GM20000 (cell line): ENCODE measurements at regions not wholly inside any gene's neighbourhood (a gene's known extent, or its start where the extent isn't known, plus 50 kb on each side); places are given as distances from the start of the nearest gene placed in this dataset.
A peak's percentile ranks its signal among the peaks of the same experiment; 100 is the strongest.

ENCODE experiments used
- DNase-seq: peaks from one replicate; pipeline ENCODE4 v3.0.0; 2012; ENCODE audit warnings: low spot score
- TF ChIP-seq, protein P1 (sequence below): IDR thresholded peaks from 2 replicates; pipeline ENCODE4 v1.5.1; 2012; ENCODE audit warnings: mild to moderate bottlenecking, control low read depth; ENCODE audit errors: extremely low read depth, missing control alignments

DNA sequence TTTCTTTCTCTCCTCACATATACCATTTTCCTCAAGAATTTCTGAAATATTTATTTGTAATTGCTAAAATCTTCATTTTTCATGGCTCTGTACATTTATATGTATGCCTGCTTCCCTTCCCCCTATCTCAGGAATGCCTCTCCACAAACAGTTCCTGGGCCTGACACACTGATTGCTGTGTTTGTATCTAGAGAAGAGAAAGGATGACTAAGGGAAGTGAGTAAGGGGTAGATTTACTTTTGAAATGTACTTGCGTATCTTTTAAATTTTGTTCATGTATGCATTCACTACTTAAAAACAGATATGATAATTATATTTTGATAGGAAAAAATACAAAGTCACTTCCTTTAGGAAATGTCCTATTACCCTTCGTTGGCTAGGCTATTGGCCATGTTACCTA is 790.8 kb downstream of the PCDH18 start:
- DNase-seq, result no peak
- TF ChIP-seq, protein P1, sequence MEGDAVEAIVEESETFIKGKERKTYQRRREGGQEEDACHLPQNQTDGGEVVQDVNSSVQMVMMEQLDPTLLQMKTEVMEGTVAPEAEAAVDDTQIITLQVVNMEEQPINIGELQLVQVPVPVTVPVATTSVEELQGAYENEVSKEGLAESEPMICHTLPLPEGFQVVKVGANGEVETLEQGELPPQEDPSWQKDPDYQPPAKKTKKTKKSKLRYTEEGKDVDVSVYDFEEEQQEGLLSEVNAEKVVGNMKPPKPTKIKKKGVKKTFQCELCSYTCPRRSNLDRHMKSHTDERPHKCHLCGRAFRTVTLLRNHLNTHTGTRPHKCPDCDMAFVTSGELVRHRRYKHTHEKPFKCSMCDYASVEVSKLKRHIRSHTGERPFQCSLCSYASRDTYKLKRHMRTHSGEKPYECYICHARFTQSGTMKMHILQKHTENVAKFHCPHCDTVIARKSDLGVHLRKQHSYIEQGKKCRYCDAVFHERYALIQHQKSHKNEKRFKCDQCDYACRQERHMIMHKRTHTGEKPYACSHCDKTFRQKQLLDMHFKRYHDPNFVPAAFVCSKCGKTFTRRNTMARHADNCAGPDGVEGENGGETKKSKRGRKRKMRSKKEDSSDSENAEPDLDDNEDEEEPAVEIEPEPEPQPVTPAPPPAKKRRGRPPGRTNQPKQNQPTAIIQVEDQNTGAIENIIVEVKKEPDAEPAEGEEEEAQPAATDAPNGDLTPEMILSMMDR, result no peak

DNA sequence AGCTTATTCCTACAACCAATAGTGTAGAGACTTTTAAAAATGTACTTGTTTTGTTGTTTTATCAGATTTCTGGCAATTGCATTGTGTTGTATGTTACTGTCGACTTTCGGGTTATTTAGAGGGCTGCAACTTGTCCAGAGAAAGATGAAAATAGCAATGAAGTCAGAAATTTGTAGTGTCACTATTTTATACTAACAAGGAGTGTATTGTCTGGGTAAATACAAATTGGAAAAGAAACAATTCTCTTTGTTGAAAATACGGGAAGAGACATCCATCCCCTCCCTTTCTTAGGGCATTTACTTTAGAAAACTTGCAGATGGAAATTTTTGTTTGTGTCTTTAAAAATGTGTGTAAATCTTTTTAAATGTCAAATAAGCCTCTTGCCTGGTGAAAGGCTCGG is 792.0 kb downstream of the PCDH18 start:
- no peak for DNase-seq
- TF ChIP-seq, protein P1, result no peak

DNA sequence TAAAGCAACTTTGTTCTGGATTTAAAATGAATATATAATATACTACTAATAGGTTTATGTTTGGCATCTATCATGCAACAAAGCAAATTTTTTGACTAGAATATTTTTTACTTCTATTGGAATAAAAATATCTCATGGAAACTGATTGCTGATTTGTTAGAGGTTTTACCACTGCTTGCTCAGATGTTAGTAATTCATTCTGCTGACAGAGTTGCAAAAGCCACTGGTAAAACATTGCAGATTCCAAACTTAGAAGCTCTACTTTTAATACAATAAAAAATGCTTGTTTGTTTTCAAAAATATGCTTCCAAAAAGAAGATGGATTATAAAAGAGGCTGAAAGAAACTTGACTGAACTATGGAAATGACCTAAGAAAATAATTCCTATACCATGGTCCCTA is 795.2 kb downstream of the PCDH18 start:
- TF ChIP-seq, protein P1, result no peak
- no peak for DNase-seq

DNA sequence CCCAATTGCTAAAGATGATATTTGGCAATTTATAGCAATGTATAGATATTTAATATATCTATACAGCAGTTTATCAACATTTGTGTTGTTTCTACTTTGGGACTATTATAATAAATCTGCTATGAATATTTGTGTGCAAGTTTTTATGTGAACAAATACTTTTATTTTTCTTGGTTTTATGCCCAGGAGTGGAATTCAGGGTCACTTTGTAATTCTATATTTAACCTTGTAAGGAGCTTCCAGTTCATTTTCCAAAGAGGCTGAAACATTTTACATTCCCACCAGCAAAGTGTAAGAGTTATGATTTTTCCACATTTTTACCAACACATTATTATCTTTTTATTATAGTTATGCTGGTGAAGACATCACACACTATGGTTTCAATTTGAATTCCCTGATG is 801.3 kb downstream of the PCDH18 start:
- no peak for DNase-seq
- TF ChIP-seq, protein P1, result no peak

DNA sequence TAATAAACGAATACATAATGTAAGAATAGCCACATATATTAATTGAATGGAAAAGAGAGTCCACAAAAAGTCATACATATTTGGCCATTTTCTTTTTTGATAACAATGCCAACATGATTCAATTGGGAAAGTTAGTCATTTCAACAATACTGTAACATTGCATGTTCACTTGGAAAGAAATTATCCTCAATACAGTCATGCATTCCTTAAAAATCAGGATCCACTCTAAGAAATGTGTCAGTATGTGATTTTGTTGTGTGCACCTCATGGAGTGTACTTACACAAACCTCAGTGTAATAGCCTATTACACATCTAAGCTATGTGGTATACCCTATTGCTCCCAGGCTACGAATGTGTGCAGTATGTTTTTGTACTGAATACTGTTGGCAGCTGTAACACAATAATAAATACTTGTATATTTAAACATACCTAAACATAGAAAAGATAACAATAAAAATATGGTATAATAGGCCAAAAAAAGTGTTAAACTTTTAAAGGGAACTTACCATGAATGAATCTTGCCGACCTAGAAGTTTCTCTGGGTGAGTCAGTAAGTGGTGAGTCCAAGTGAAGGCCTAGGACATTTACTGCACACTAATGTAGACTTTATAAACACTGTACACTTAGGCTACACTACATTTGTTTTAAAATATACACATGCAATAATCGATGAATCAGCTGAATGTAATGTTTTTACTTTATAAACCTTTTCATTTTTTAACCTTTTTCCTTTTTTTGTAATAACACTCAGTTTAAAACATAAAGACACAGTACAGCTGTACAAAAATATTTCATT is 806.8 kb downstream of the PCDH18 start:
- no peak for DNase-seq
- TF ChIP-seq, protein P1, result no peak

DNA sequence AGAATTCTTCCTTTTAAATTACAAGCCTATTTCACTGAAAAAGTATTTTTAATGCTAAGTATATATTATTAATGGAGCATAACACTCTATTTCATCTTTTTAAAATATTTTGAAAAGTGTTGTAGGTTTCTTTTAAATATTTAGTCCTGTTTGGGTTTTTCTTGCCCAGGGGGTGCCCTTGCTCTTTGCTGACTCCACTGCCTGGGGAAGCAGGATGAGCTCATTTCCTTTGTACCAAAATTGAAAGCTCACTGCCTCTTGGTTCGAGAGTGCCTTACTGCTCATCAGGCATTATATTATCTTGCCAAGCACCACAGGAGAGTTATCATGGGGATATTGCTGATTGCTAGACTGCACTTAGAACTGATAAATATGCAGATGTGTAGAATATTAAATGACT is 819.2 kb downstream of the PCDH18 start:
- TF ChIP-seq, protein P1, result no peak
- peak; percentile 2 for DNase-seq

DNA sequence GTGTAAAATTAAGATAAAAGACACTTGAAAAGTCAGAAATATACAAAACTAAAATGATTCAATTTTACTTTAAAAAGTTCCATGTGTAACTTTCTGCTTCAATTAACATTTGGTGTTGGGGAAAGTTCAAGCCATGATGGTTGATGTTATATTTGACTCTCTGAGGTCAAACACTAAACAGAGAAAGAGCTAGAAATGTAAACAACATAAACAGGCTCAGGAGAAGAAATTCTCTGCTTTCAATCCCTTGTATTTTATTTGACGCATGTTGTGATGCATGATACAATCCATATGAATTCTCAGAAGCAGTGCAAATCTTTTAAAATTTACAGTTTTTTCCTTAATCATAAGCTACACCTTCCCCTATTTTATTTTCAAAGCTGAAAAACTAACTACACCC is 822.4 kb downstream of the PCDH18 start:
- no peak for DNase-seq
- TF ChIP-seq, protein P1, result no peak
